Prostate gland (tissue), 2 donors: ENCODE measurements at regions not wholly inside any gene's neighbourhood (a gene's known extent, or its start where the extent isn't known, plus 50 kb on each side); places are given as distances from the start of the nearest gene placed in this dataset.

Experiments
- CTCF ChIP-seq, 4 experiments: fragments of 200-600 bp in 2 of 4; fragments of 450-650 bp in 2 of 4; sonication (generic) in 2 of 4; IDR thresholded peaks; 1 replicate in 3 of 4; 2 replicates in 1 of 4; pipeline ENCODE4 v1.5.1; 2016 to 2019; ENCODE audit warnings: antibody characterized with exemption in 4 of 4, mild to moderate bottlenecking in 2 of 4, moderate library complexity in 2 of 4
- POLR2A ChIP-seq: fragments of 450-650 bp; IDR thresholded peaks from one replicate; pipeline ENCODE4 v1.6.1; 2016; ENCODE audit warnings: antibody characterized with exemption, mild to moderate bottlenecking
- POLR2AphosphoS5 ChIP-seq: sonication (generic); formaldehyde crosslinking; IDR thresholded peaks from one replicate; pipeline ENCODE4 v1.6.1; 2017; ENCODE audit warnings: antibody characterized with exemption

DNA sequence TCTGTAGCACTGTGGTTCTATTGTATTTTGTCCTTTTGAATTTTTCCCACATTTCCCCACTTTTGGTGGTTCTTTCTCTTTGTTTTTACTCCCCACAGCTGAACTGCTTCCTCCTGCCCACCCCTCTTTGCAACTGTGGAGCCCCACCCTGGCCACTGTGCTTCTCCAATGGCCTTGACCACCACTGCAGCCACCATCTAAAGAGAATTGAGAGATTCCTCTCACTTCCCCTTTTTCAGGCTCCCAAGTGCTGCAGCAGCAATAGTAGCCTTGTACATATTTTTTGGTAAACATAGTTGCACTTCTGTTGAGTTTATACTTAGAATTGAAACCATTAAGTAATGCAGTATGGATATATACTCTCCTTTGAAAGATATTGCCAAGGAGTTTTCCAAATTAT, 51.3 kb upstream of the FRMPD3 start:
- TF ChIP-seq POLR2AphosphoS5, result no peak
- TF ChIP-seq POLR2A, result no peak
- TF ChIP-seq CTCF (IDR thresholded peaks at IDR 0.05), result no peak
